Activated naive CD4-positive, alpha-beta T cell treated with anti-CD3 and anti-CD28 coated beads, Interleukin-2, amount 50 U/mL, for 16 hours (primary cell): ENCODE measurements at regions not wholly inside any gene's neighbourhood (a gene's known extent, or its start where the extent isn't known, plus 50 kb on each side); places are given as distances from the start of the nearest gene placed in this dataset.
"Not testable (repeated sequence)": the region's sequence is repeated elsewhere in the genome, so short reads cannot be mapped to it uniquely, and the experiment has no call there.

ENCODE experiments used
- DNase-seq: peaks from one replicate; pipeline ENCODE4 v3.0.0-alpha.2; 2020

DNA sequence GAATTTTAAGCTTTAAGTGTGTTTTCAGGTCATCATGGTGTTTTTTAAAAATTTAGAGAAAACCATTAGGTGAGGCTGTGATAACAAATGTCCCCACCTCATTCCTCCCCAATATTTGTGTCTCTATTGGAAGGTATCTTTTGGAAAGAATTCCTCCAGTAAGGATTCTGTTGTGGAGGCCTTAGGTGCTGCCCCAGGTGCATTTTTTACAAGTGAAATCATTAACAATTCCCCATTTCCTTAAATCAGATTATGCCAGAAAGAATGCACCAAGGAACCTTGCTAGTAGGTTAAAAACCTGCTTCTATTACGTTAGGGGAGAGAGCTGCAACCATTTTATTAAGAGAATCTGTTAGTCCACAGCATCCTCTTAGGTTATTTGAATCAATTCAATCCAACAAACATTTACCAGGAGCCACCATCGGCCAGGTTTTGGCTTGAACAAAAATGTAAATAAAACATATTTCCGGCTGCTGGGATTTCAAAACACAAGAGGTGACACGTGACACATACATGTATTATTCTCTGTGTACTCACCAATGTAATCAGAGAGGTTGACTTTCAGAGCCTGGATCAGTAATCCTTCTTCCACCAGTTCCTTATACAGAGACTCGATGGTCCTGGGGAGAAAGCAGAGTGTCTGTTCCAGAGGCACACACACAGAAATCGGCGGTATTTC is 112.5 kb upstream of the ASB18 start:
- no peak for DNase-seq

GRCh38 chr2:236380051-236380612 is 115.9 kb upstream of the ASB18 start:
- no peak for DNase-seq

GRCh38 chr2:236381253-236381652 is 117.0 kb upstream of the ASB18 start:
- not testable (repeated sequence) for DNase-seq

DNA sequence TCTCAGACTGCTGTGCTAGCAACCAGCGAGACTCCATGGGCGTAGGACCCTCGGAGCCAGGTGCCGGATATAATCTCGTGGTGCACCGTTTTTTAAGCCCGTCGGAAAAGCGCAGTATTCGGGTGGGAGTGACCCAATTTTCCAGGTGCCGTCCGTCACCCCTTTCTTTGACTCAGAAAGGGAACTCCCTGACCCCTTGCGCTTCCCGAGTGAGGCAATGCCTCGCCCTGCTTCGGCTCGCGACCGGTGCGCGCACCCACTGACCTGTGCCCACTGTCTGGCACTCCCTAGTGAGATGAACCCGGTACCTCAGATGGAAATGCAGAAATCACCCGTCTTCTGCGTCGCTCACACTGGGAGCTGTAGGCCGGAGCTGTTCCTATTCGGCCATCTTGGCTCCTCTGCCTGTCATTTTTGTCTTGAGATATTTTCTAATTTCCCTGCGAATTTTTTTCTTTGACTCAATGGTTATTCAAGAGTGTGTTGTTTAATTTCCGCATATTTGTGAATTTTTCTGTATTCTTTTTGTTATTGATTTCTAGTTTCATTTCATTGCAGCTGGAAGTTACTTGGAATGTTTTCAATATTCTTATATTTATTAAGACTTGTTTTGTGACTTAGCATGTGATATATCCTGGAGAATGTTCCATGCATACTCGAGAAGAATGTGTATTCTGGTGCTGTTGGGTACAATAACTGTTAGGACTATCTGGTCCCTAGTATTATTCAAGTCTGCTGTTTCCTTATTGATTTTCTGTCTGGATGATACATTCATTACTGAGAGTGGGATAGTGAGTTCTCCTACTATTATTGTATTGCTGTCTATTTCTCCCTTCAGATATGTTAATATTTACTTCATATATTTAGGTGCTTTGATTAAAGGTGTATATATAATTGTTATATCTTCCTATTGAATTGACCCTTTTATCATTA is 125.3 kb upstream of the ASB18 start:
- not testable (repeated sequence) for DNase-seq

- DNase-seq = no peak
Observed at GRCh38 chr2:236393101-236393500, 128.9 kb upstream of the ASB18 start.

DNA sequence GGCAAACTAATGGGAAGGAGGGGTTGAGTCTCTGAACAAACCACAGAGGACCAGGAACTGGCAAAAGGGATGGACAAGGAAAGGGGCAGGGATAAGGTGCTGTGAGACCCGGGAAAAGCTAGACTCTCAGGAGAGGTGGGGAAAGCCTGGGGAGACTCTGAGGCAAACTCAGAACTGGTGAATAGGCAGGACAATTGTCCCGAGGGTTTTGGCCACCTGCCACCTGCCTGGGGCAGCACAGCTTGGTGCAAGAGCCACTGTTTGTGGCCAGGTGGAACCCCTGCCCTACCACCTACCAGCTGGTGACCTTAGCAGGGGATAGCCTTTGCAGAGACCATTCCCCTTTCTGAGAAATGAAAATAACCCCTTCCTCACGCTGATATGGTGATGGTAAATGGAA is 129.4 kb upstream of the ASB18 start:
- no peak for DNase-seq

- DNase-seq = no peak
Observed at GRCh38 chr2:236394571-236394970, 130.4 kb upstream of the ASB18 start.

DNA sequence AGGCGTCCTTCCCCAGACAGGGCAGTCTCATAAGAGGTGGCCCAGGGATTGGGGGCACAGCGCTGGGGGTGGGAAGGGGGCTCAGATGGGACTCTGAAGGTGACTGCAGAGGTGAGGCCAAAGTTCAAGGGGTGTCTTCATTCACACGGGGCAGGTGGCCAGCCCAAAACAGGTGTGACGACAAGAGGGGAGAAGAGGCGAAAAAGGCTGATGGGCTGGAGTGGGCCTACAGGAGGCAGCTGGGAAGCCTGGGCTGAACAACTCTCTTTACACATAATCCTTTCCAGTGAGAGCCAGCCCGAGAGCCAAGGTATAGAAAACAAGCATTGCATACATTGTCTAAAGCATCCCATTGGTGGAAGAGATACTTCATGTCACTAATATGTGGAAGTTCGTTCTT is 130.9 kb upstream of the ASB18 start:
- no peak for DNase-seq

DNA sequence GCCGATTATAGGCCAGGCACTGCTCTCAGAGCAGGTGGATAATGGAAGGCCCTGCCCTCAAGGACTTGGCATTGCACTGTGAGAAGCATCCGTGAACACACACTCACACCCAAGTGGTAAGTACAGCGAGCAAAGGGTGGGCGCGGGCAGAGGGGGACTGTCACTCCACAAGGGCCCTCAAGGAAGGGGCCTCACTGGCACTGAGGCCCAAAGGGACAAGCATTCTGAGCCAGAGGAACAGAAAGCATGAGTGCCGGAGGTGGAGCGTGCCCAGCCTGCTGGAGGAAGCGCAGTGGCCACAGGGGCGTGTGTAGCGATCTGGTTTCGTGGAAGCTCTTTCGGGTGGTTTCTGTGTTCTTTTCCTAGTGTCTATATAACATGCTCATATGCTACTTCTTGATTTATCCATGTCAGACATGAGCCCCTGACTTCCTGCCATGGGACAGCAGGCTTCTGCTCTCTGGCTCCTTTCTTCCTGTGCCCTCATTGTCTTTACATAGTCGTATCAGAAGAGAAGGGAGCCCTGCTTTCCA is 132.7 kb upstream of the ASB18 start:
- no peak for DNase-seq

DNA sequence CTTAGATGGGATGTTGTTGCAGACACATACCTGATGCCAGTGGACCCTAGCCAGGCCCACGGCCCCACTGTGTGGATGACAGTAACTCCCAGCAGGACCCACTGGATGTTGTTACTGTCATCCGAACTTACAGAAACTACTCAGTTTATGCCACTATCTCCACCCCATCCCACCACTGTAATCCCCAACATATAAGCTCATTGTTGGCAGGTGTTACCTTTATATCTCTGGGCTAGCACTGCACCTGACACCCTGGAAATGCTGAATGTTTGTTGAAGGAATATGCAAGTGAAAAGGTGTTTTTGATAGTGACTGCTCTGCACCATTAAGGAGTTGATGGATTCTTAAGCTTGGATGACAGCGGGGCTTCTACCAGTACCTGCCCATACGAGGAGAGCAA is 133.5 kb upstream of the ASB18 start:
- no peak for DNase-seq

GRCh38 chr2:236399409-236399808 is 135.2 kb upstream of the ASB18 start:
- DNase-seq = no peak

DNA sequence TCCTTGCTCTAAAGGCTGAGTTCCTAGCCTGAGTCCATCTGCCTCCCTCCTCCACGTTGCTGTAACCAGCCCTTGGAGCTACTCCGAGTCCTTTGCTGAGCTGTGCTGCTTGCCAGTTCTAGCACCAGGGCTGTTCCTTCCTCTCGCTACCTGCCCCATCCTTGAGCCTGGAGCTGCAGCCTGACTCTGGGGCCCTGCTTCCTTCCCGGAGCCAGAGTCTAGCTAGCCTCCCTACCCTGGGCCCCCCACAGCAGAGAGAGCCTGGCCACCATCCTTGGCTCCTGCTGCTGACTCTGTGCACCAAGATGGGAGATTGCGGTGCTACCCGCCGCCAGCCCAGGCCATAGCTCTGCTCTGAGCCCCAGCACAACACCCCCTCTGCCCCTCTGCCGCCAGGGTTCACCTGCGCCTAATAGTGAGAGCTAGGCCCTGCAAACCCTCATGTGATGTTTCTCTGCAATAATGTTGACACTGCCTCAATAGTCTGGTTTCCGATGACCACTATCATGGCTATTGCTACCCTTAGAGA is 135.9 kb upstream of the ASB18 start:
- no peak for DNase-seq

DNA sequence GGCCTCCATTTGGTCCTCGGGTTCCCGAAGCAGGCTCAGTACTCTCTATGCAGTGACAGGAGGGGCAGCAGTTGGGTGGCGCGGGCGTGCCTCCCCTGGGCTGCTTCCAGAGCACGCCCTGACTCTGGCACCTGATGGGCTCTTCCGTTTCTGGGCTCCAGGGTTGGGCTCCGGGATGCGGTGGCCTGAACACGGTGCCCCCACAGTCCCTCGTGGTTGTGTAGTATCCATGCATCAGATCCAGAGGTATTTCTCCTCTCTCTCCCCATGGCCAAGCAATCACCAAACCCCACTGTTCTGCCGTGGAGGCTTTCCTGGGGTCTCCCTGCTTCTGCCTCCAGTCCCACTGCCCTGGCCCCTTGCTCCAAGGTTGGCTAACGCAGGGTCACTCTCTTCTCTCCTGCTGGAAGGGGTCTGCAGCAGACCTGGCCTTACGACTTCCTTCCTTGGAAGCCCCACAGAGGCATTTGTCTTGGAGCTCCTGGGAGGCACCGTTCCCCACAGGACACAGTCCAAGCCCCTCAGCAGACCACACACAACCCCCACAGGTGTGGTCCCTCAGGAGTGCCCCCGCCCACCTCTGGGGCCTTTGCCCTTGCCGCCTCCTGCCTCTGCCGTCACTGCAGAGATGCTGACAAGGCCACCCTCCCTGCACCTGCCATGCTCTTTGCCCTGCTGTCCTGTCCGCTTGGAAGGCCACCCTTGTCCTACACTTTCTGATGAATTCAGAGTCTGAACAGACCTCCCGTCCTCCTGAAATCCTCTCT is 136.6 kb upstream of the ASB18 start:
- DNase-seq = no peak

- no peak for DNase-seq
Observed at GRCh38 chr2:236402033-236402790, 138.0 kb upstream of the ASB18 start.

DNA sequence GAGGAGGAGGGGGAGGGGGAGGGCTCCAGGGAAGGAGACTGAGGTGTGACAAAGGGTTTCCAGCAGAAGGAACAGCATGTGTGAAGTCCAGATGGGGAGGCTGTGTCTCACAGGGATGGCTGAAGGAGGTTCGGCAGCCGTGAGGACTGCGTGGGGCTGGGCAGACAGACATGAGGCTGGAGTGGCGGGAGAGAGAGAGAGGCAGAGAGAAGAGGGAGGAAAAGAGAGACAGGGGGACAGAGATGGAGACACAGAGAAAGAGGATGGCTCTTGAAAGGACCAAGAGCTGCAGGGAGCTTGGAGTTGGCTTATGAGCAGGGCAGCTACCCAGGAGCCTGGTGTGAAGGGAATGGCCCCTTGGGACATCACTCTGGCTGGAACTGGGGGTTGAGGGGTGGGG is 138.9 kb upstream of the ASB18 start:
- no peak for DNase-seq

DNA sequence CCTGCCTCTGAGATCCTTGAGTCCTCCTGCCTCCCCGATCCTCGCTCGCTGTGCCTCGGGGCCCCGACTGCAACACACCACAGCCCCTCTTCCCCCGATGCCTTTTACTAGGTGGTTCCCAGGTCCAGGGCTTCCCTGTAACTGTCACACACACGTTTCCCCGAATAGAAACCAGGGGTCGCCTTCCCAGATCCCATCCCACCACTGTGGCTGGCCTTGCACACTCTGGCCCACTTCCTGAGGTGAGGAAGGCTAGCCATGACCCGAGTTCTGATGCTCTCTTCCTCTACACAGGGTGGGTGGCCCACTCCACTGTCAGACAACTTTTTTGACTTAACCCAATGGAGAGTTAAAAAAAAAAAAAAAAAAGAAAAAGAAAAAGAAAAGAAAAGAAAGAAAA is 139.6 kb upstream of the ASB18 start:
- no peak for DNase-seq

GRCh38 chr2:236404346-236404745 is 140.1 kb upstream of the ASB18 start:
- DNase-seq = no peak

DNA sequence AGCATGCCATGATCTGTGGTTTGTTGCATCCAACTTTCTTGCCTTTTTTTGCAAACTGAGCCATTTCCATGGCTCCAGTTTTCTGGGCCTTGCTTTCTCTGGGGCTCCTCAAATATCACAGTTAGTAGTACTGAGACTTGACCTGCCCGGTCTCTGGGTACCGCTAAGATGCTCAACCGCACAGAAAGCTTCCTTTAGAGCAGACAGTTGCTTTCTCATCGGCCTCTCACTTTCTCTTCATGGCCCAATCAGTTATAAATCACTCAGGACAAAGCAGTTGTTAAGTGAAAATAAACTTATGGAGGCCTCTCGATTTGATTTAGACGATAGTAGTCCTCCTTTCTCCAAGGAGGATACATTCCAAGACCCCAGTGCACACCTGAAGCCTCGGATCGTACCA is 141.2 kb upstream of the ASB18 start:
- DNase-seq = no peak

- DNase-seq = no peak
Observed at GRCh38 chr2:236408090-236408489, 143.9 kb upstream of the ASB18 start.

DNA sequence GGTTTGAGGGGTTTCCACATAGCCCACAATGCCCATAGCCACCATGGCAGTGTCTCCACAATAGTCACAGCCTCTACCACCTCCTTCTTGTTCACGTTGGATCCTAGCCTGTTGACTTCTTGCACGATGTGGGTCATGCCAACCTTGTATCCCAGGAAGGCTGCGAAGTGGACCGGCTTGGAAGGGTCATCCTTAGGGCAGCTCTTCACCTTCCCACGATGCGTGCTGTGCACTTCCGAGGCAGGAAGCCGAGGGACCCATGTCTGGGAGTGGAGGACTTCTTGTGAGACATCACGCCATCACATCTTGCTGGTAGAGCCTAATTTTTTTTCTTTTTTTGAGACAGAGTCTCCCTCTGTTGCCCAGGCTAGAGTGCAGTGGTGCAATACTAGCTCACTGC is 144.6 kb upstream of the ASB18 start:
- DNase-seq = no peak

GRCh38 chr2:236415684-236416444 is 151.7 kb upstream of the ASB18 start:
- no peak for DNase-seq
